Fibroblast of the conjunctiva (primary cell): ENCODE measurements at regions not wholly inside any gene's neighbourhood (a gene's known extent, or its start where the extent isn't known, plus 50 kb on each side); places are given as distances from the start of the nearest gene placed in this dataset.

Experiments used
- DNase-seq: peaks from one replicate; pipeline ENCODE4 v3.0.0-alpha.2; 2010; ENCODE audit warnings: low read depth

- no peak for DNase-seq
Measured at GRCh38 chr7:106808967-106809635, 56.0 kb upstream of the PIK3CG start.

DNA sequence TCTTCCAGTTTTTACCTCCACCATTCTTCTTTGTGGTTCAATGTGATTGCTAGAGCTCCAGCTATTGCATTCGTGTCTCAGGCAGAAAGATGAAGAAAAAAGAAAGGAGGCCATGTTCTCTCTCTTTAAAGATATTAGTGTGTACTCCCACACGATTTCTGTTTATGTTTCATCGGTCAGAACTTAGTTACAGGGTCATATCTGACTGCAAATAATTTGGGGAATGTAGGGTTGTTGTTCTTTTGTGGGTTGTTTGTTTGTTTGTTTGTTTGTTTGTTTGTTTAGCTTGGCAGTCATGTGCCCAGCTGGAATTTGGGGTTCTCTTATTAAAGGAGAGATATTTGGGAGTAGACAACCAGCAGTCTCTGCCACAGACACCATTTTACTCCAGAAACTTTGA is 53.6 kb upstream of the PIK3CG start:
- no peak for DNase-seq

DNA sequence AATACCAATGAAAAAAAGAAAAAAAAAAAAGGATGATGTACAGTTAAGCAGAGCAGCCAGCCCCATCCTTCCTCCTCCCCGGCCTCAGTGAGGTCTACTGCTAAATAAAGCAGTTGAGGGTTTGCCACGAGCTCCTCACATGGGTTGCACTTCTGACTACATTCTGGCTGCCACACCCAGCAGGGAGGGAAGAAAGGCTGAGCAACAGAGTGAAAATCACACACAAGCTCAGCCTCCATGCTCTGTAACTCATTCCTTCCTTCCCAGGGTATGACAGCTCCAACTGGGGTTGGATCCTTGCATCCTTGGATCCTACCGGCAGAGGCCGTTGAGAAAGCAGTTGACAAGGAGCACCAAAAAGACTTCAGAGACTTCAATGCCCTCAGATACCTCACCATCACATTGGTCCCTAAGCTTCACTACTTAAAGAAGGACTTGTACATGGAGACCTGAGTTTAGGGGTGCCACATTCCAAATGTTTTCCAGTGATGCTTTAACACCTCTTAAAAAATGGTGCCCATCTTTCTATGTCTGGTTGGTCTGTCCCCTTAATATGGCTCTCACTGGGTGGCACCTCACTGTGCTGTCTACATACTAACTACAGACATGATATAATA is 52.9 kb upstream of the PIK3CG start:
- DNase-seq = no peak

DNA sequence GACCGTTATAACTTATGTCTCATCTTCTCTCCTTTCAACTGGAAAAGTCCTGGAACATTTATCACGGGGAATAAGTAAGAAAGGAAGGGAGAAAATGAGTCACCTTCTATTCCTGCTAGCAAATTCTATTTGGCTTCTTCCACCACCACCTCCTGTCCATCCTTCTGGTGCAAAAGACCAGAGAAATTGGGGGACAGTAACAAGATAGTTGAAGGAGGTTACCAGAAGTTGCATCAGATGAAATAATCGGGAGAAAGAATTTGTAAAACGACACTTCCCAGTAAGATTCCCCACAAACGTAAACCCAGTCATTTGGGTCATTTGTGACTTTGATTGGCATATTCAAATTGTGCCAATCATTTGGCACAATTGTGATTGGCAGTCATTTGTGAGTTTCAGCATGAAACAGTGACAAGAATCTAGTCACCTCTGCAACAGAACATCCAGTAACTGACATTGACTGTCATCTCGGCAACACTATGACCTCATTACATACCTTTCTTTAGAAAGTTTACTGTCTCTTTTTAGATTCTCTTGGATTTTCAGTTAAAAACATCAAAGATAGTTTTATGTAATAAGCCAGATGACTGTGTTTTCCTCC is 51.3 kb upstream of the PIK3CG start:
- DNase-seq = no peak

DNA sequence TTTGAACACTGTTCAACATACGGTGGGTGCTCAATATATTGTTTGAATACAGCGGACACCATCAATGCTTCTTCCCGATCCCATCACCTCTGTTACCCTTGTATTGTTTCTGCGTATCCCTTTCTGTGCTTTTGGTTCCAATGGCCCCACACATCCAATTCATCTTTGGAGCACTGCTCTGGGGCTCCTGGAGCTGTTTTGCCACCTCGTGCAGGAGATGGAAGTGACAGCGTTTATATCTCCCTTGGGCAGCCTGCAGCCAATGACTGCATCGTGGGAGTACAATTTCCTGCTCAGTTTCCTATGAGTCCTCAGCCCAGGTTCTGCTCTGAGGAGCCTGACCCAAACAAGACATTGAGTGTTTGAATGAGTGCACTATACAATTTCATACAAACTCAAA is 50.2 kb upstream of the PIK3CG start:
- DNase-seq = no peak
